Right ventricle myocardium superior (tissue), 1 donor: ENCODE measurements at regions not wholly inside any gene's neighbourhood (a gene's known extent, or its start where the extent isn't known, plus 50 kb on each side); places are given as distances from the start of the nearest gene placed in this dataset.
A peak's percentile ranks its signal among the peaks of the same experiment; 100 is the strongest.

Experiments used
- ATAC-seq: fragments of 200-7000 bp; cut with Tn5 transposase; one replicate; pipeline ENCODE4 v1.9.1; 2020; ENCODE audit warnings: mild to moderate bottlenecking; ENCODE audit not compliant: poor library complexity
- DNase-seq: peaks from one replicate; pipeline ENCODE4 v3.0.0-alpha.2; 2020
- intact Hi-C: fragments of 100-400 bp; cut with DNase I; formaldehyde crosslinking; loops from one replicate; pipeline ENCODE4 v1.11.2; 2022
- donor health status: DM: no; HTN: yes; CAD: no; lungs with severe emphysema.

GRCh38 chr13:99027661-99028425 lies 50.0 kb upstream of the DOCK9 start:
- ATAC-seq, result no peak
- no peak for DNase-seq
- intact Hi-C loops, result loop anchor here (10.0 kb wide), 1 partner anchor 53 kb away; the partner anchor contains the start of gene DOCK9

DNA sequence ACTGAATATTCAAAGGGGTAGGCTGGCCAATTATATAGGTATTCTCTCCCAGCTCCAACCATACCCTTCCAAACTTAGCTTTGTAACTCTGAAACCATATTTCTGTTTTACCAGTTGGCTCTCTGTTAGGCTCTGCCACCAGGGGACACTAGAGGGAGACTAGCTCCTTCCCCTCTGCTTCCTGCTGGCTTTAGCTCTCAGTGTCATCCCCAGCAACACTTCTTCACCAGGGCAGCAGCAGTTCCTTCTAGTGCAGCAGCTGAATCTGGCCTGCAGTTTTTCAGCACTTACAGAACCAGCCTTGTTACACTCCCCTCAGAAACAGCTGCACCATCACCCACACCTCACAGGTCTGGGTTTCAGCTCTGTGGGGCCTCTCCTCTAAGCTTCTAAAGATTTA lies 51.0 kb upstream of the DOCK9 start:
- intact Hi-C loops, result loop anchor here (10.0 kb wide), 1 partner anchor 54 kb away; the partner anchor contains the start of gene DOCK9
- DNase-seq (no peak), ATAC-seq (no peak)

- ATAC-seq (no peak), DNase-seq (no peak)
- intact Hi-C loops, result loop anchor here (10.0 kb wide), 1 partner anchor 55 kb away; the partner anchor contains the start of gene DOCK9
Observed at GRCh38 chr13:99029576-99029975, 51.7 kb upstream of the DOCK9 start.

DNA sequence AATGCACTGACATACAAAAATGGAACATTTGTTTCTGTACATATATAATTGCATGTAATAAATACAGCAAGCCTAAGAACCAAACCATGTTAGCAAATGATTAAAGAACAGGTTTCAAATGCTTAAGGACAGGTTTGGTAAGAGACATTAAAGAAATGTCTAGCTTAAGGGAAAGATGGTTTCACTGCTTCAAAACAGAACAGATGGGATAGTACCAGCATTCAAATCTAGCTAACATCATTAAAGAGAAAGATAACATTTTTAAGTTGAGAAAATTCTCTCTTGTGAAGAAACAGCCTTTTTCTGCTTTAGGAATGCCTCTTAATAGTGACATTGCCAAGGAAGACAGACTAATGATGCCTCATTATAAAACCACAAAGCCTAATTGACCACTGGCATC lies 52.5 kb upstream of the DOCK9 start:
- intact Hi-C loops, result loop anchor here (10.0 kb wide), 2 partner anchors 136 to 186 kb away; no protein-coding TSS in a partner anchor
- ATAC-seq (no peak), DNase-seq (no peak)

GRCh38 chr13:99031832-99032231 lies 54.0 kb upstream of the DOCK9 start:
- no peak for ATAC-seq
- intact Hi-C loops, result loop anchor here (10.0 kb wide), 2 partner anchors 137 to 187 kb away; no protein-coding TSS in a partner anchor
- no peak for DNase-seq

GRCh38 chr13:99033814-99034213 lies 56.0 kb upstream of the DOCK9 start:
- ATAC-seq (peak; percentile 85), DNase-seq (no peak)
- intact Hi-C loops, result loop anchor here (10.0 kb wide), 2 partner anchors 139 to 189 kb away; no protein-coding TSS in a partner anchor

GRCh38 chr13:99034333-99035085 lies 56.6 kb upstream of the DOCK9 start:
- intact Hi-C loops, result loop anchor here (10.0 kb wide), 2 partner anchors 140 to 190 kb away; no protein-coding TSS in a partner anchor
- DNase-seq (no peak), ATAC-seq (no peak)

DNA sequence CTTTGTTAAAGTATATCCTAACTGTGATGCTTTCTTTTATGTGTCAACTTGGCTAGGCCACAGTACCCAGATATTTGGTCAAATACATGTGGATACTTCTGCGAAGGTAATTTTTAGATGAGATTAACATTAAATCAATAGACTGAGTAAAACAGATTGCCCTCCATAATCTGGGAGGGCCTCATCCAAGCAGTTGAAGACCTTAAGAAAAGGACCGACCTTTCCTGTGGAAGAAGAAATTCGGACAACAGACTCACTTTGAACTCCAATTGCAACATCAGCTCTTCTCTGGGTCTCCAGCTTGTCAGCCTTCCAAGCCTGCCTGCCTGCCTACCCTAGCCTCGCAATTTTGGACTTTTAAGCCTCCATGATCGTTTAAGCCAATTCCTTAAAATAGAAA lies 57.9 kb upstream of the DOCK9 start:
- ATAC-seq (no peak), DNase-seq (no peak)
- intact Hi-C loops, result loop anchor here (10.0 kb wide), 2 partner anchors 141 to 191 kb away; no protein-coding TSS in a partner anchor

DNA sequence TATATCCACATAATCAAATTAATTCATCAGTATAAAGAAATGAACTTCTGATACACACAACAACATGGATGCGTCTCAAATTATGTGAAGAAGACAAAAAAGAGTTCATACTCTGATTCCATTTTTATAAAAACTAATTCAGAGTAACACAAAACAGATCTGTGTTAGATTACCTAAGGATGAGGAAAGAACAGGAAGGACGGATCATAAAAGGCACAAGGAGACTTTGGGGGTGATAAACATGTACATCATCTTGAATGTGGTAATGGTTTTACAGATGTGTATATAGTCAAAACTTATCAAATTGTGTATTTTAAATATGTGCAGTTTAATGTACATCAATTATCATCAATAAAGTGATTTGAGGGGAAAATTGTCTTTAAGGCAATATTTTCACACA lies 59.9 kb upstream of the DOCK9 start:
- ATAC-seq (no peak), DNase-seq (no peak)
- intact Hi-C loops, result loop anchor here (10.0 kb wide), 2 partner anchors 143 to 193 kb away; no protein-coding TSS in a partner anchor

GRCh38 chr13:99039718-99040280 lies 61.9 kb upstream of the DOCK9 start:
- no peak for ATAC-seq
- intact Hi-C loops, result loop anchor here (10.0 kb wide), 2 partner anchors 145 to 195 kb away; no protein-coding TSS in a partner anchor

GRCh38 chr13:99040536-99041131 lies 62.8 kb upstream of the DOCK9 start:
- intact Hi-C loops, result no loop called here
- DNase-seq, result no peak
- ATAC-seq, result no peak

More at GRCh38 chr13:99039718-99040280, 61.9 kb upstream of the DOCK9 start:
- DNase-seq, result no peak

- DNase-seq, result no peak
- intact Hi-C loops, result no loop called here
- no peak for ATAC-seq
Observed at GRCh38 chr13:99041337-99041736, 63.5 kb upstream of the DOCK9 start.

DNA sequence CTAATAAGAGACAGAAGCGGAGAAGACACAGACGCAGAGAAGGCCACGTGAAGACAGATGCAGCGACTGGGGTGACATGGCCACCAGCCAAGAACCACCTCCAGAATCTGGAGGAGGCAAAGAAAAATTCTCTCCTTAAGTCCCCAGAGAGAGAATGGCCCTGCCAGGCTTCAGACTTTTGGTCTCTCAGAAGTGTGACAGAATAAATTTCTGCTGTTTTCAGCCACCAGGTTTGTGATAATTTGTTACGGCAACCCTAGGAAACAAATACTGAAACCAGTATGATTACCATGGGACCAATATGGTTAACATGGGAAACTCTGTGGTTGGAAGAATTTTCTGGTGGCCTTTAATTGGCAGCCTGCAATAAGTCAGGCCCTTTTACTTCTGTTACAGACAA lies 63.9 kb upstream of the DOCK9 start:
- DNase-seq, result no peak
- no peak for ATAC-seq
- intact Hi-C loops, result no loop called here

DNA sequence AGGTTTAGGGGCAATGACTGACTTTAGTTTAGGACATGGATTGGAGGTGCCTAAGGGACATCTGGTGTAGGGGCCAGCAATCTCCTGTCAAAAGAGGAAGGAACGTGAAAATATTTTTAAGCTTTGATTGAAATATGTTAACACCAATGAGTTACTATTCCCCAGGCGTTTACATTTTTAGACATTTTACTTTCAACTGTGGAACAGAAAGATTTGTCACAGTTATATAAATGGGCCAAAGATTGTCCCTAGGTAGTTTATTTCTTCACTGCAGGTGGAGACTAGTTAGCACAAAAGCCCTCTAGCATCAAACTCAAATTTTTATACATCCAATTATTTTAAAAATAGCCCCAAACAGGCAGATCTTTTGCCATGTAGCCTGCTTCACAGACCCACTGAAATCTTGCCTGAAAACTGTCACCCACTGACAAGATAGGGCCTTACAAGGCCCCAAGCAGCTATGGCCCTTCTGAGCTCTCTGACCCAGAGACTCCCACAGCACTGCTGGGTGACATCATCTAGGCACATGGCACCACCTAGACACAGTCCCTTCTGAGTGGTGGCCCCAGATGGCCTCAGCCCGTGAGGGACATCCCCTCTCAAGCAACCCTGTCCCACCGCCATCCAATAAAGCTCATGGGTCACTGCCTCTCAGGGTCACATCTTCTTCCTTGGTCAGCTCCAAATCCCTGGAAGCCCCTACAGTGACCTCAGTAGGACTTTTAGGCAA lies 64.8 kb upstream of the DOCK9 start:
- intact Hi-C loops, result no loop called here
- DNase-seq (no peak), ATAC-seq (no peak)

- intact Hi-C loops, result no loop called here
- no peak for ATAC-seq
- DNase-seq, result no peak
Observed at GRCh38 chr13:99043831-99044231, 66.0 kb upstream of the DOCK9 start.

- ATAC-seq (no peak), DNase-seq (no peak)
- intact Hi-C loops, result no loop called here
Observed at GRCh38 chr13:99044764-99045163, 66.9 kb upstream of the DOCK9 start.

DNA sequence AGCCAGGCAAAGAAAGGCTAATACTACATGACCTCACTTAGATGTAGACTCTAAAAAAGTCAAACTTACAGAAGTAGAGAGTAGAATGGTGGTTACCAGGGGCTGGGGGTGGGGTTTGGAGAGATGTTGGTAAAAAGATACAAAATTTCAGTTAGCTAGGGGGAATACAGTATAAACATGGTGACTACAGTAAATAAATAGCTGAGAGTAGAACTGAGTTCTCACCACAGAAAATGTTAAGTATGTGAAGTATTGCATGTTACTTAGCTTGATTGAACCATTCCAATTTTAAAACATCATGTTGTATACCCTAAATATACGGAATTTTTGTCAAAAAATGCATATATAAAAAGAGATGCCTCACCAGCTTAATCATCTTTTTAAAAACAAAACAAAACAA lies 67.5 kb upstream of the DOCK9 start:
- ATAC-seq (no peak), DNase-seq (no peak)
- intact Hi-C loops, result no loop called here

GRCh38 chr13:99046851-99047250 lies 69.0 kb upstream of the DOCK9 start:
- DNase-seq, result no peak
- intact Hi-C loops, result no loop called here
- ATAC-seq, result no peak
